AG08396 (cell line): ENCODE measurements at regions not wholly inside any gene's neighbourhood (a gene's known extent, or its start where the extent isn't known, plus 50 kb on each side); places are given as distances from the start of the nearest gene placed in this dataset.

Experiments used
- DNase-seq: peaks from one replicate; pipeline ENCODE4 v3.0.0; 2012; ENCODE audit warnings: low spot score, mixed read lengths

- no peak for DNase-seq
These were observed 465.2 kb downstream of the MIAT start for GRCh38 chr22:27122574-27122973.

GRCh38 chr22:27123880-27124279, 466.5 kb downstream of the MIAT start:
- DNase-seq = no peak

GRCh38 chr22:27124351-27124966, 467.1 kb downstream of the MIAT start:
- DNase-seq = no peak

DNA sequence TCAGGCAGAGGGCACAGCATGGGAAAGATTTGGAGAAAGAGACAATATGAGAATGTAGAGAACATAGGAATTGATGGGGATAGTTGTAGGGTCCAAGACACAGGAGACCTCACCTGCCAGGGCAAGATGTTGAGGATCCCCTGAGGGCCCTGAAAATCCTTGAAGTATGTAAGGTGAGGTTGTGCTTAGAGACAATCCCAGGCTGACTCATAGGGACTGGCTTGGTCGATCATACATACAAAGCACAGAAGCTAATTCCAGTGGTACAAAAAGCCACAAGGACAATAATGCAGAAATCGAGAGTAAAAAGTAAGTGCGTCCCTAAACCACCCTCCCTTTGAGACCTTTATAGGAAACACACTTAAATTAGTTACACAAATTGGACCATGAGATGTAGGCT, 468.2 kb downstream of the MIAT start:
- no peak for DNase-seq

DNA sequence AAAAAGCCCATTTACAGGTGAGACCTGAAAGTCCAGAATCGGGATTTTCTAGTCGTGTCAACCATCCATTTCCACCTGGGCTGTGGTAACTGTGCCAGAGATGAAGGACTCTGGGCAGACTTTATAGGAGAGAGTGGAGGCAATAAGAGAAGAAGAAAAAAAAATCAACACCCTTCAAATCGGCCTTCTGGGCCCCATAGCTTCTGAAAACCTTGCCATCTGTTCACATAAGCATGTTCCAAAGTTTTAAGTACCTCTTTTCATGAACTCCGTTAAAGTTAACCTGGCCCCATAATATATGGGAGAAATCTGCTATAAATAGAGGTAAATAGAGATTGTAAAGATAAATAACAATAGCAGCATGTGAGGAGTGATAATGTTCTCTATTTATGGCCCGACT, 470.5 kb downstream of the MIAT start:
- DNase-seq = no peak

GRCh38 chr22:27128461-27129085, 471.2 kb downstream of the MIAT start:
- DNase-seq = no peak

- DNase-seq = no peak
These were observed 471.9 kb downstream of the MIAT start for GRCh38 chr22:27129266-27129665.

GRCh38 chr22:27130906-27131305, 473.5 kb downstream of the MIAT start:
- DNase-seq = no peak

- DNase-seq = no peak
These were observed 474.0 kb downstream of the MIAT start for GRCh38 chr22:27131346-27131745.

GRCh38 chr22:27132400-27132799, 475.0 kb downstream of the MIAT start:
- DNase-seq = no peak

DNA sequence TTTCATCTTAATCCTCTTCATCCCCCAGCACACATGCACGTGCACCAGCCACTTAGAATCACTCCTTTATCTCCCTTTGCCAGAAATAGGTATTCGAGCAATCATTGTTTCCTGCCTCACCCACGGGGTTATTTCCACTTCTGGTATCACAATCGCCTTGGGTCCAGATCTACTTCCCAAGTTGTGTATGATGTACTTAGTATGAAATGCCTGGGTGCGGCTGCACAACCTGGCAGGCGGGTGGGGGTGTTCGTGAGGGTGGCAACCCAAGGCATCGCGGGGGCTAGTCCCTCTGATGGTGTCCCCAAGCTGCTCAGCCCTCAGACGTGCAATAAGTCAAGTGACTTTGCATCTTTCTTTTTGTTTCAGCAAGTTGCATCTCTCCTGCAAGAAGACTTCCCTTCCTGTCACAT, 475.6 kb downstream of the MIAT start:
- DNase-seq = no peak

GRCh38 chr22:27133681-27134314, 476.4 kb downstream of the MIAT start:
- no peak for DNase-seq

DNA sequence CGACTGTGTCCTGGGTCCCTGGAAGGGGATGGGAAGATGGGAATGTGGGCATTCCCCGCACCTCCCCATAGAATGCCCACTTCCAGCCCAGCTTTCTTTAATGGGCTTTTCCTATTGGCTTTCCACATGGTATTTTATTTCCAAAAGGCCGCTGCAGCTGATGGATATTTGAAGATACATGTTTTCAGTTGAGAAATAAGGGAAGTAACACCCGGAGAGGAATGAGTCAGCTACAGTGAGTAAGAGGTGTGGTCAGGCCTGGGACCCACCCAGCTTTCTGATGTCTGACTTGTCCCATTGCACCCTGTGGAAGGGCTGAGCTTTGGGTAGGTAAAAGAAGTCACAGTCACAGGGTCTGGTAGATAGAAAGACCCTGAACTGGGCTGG, 476.9 kb downstream of the MIAT start:
- peak; percentile 84 for DNase-seq

GRCh38 chr22:27135031-27135981, 477.9 kb downstream of the MIAT start:
- peak; percentile 62 for DNase-seq

GRCh38 chr22:27136596-27136995, 479.2 kb downstream of the MIAT start:
- DNase-seq = no peak

- DNase-seq = no peak
These were observed 480.5 kb downstream of the MIAT start for GRCh38 chr22:27137871-27138337.

DNA sequence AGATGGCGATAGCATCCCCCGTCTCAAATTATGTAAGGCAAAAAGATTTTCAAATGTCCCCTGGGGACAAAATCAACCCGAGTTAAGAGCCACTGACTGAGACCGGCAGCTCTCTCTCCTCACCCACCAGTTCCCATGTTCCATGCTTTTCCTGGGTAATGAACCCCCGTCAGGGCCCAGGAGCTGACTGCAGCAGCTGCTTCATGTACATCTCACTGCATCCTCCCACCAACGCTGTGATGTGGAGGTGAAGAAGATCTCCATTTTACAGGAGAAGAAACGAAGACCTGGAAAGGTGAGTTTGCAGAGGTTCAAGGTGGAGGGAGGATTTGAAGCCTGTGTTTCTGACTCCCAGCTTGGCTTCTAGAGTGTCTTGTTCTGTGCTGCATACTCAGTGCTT, 481.1 kb downstream of the MIAT start:
- DNase-seq = no peak

DNA sequence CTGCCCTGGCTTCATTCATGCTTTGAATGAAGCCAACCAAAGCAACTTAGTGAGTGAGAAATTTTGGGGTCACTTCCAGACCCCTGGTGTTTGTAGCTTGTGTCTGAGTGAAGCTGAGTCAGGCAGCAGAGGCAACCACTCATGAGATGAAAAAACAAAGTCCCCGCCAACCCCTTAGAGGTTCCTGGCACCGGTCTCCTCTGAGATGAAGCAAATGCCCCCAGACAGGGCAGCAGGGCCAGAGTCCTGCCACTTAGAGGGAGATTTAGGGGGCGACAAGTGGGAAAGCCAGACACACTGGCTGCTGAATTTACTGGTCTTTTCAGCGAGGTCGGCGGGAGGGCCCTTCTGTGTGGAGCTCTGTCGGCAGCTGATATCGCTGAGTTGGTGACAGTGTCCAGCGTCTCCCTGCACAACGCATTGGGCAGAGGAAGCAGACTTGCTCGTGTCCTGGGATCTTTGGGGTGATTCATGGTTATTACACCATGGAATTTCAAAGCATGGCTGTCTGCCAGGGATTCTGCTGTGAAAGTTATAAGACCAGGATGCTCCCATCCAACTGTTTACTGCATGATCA, 482.6 kb downstream of the MIAT start:
- peak; percentile 50 for DNase-seq

GRCh38 chr22:27142286-27142685, 484.9 kb downstream of the MIAT start:
- no peak for DNase-seq

GRCh38 chr22:27144321-27144720, 486.9 kb downstream of the MIAT start:
- no peak for DNase-seq

- no peak for DNase-seq
These were observed 489.7 kb downstream of the MIAT start for GRCh38 chr22:27146866-27147633.
